Natural killer cell (primary cell): ENCODE measurements at regions not wholly inside any gene's neighbourhood (a gene's known extent, or its start where the extent isn't known, plus 50 kb on each side); places are given as distances from the start of the nearest gene placed in this dataset.

Experiments used
- ATAC-seq, 3 donors: fragments of 150-1000 bp in 2 of 3; fragments of 200-7000 bp in 1 of 3; cut with Tn5 transposase; 1 replicate in 1 of 3; 2 replicates in 2 of 3; pipeline ENCODE4 v1.10.0; 2021; ENCODE audit warnings: mild to moderate bottlenecking in 2 of 3, moderate library complexity in 2 of 3
- DNase-seq, 2 donors: peaks; one replicate each; pipeline versions ENCODE4 v3.0.0 to v3.0.0-alpha.2; 2013 to 2021; ENCODE audit warnings: mixed read lengths in 1 of 2
- H3K27ac ChIP-seq: one replicate; pipeline ENCODE4 v1.5.1; 2013; ENCODE audit warnings: mild to moderate bottlenecking, low read length
- H3K27me3 ChIP-seq: one replicate; pipeline ENCODE4 v1.6.1; 2013; ENCODE audit warnings: low read length; ENCODE audit not compliant: control insufficient read depth, insufficient read depth
- H3K36me3 ChIP-seq: one replicate; pipeline ENCODE4 v1.6.1; 2013; ENCODE audit warnings: low read length; ENCODE audit not compliant: control insufficient read depth, insufficient read depth
- H3K4me1 ChIP-seq: one replicate; pipeline ENCODE4 v1.6.1; 2013; ENCODE audit warnings: low read length; ENCODE audit not compliant: control insufficient read depth, insufficient read depth
- H3K4me3 ChIP-seq: one replicate; pipeline ENCODE4 v1.5.1; 2013; ENCODE audit warnings: low read length
- H3K9me3 ChIP-seq: one replicate; pipeline ENCODE4 v1.6.1; 2013; ENCODE audit warnings: low read length; ENCODE audit not compliant: control insufficient read depth, insufficient read depth
- H3K27ac Mint-ChIP-seq, 2 donors: one replicate each; pipeline ENCODE4 v1.8.0; 2022; ENCODE audit warnings: mild to moderate bottlenecking in 2 of 2, mixed read lengths in 2 of 2, moderate library complexity in 1 of 2
- H3K27me3 Mint-ChIP-seq, 2 donors: one replicate each; pipeline ENCODE4 v1.8.0; 2022; ENCODE audit warnings: low read depth in 2 of 2, mixed read lengths in 2 of 2
- H3K36me3 Mint-ChIP-seq: one replicate; pipeline ENCODE4 v1.8.0; 2022; ENCODE audit warnings: mixed read lengths
- H3K4me1 Mint-ChIP-seq, 2 donors: one replicate each; pipeline ENCODE4 v1.8.0; 2022; ENCODE audit warnings: mixed read lengths in 2 of 2
- H3K4me3 Mint-ChIP-seq: one replicate; pipeline ENCODE4 v1.8.0; 2022; ENCODE audit warnings: mild to moderate bottlenecking, moderate library complexity, mixed read lengths
- H3K9me3 Mint-ChIP-seq, 2 donors: one replicate each; pipeline ENCODE4 v1.8.0; 2022; ENCODE audit warnings: mixed read lengths in 2 of 2
- WGBS: methylation state at CpG from one replicate; pipeline ENCODE4 v1.1.7; 2013; ENCODE audit warnings: missing lambda C conversion rate; ENCODE audit not compliant: insufficient coverage; 5-methylcytosine and 5-hydroxymethylcytosine counted together
- intact Hi-C: fragments of 100-400 bp; cut with micrococcal nuclease; formaldehyde crosslinking; loops from one replicate; pipeline ENCODE4 v1.14.2; 2022
- TF ChIP-seq, protein P1 (sequence below): fragments of 200-600 bp; IDR thresholded peaks from one replicate; pipeline ENCODE4 v1.8.0; 2022; ENCODE audit warnings: antibody characterized with exemption

GRCh38 chr20:39939241-39939865 lies 749.7 kb downstream of the MAFB start:
- Mint-ChIP-seq H3K27ac (no peak overlapping the region), H3K9me3 (peaks cover 4 to 7% of the 10 kb centered on the region in 2 donors), H3K27me3 (no peaks in the 10 kb centered on the region), H3K4me1 (no peaks in the 10 kb centered on the region), H3K36me3 (no peaks in the 10 kb centered on the region), H3K4me3 (no peak overlapping the region)
- intact Hi-C loops = no loop called here
- peaks cover 2% of the 10 kb centered on the region for H3K9me3 ChIP-seq
- no peak overlapping the region for H3K4me3 ChIP-seq
- TF ChIP-seq, protein P1, sequence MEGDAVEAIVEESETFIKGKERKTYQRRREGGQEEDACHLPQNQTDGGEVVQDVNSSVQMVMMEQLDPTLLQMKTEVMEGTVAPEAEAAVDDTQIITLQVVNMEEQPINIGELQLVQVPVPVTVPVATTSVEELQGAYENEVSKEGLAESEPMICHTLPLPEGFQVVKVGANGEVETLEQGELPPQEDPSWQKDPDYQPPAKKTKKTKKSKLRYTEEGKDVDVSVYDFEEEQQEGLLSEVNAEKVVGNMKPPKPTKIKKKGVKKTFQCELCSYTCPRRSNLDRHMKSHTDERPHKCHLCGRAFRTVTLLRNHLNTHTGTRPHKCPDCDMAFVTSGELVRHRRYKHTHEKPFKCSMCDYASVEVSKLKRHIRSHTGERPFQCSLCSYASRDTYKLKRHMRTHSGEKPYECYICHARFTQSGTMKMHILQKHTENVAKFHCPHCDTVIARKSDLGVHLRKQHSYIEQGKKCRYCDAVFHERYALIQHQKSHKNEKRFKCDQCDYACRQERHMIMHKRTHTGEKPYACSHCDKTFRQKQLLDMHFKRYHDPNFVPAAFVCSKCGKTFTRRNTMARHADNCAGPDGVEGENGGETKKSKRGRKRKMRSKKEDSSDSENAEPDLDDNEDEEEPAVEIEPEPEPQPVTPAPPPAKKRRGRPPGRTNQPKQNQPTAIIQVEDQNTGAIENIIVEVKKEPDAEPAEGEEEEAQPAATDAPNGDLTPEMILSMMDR = no peak
- no peak for ATAC-seq
- 82% methylated on average over 2 of the region's 2 CpGs for WGBS
- no peaks in the 10 kb centered on the region for H3K36me3 ChIP-seq
- no peak for DNase-seq
- H3K27ac ChIP-seq = no peak overlapping the region
- H3K4me1 ChIP-seq = no peaks in the 10 kb centered on the region
- no peaks in the 10 kb centered on the region for H3K27me3 ChIP-seq

DNA sequence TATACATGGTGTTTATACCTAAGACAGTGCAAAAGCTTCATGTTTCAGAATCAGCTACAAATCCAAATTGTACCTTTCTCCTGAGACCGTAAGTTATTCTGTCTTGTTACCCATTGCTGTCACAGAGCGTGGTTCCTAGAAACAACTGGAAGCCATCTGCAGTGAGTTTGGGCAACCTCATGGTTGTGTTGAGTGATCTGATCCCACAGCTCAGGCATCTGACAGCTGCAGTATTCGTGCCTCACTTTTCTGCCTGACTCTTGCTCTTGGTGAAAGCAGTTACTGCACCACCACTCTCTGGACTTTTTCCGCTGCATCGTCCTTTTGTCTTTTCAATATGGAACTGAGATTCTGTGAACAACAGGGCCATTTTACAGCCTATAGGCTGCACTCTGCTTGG lies 752.6 kb downstream of the MAFB start:
- Mint-ChIP-seq H3K4me3 (no peak overlapping the region), H3K4me1 (no peaks in the 10 kb centered on the region), H3K36me3 (no peaks in the 10 kb centered on the region), H3K27ac (no peak overlapping the region), H3K27me3 (no peaks in the 10 kb centered on the region), H3K9me3 (peaks cover 4 to 7% of the 10 kb centered on the region in 2 donors)
- H3K9me3 ChIP-seq = peaks cover 2% of the 10 kb centered on the region
- no peaks in the 10 kb centered on the region for H3K36me3 ChIP-seq
- no peak overlapping the region for H3K27ac ChIP-seq
- TF ChIP-seq, protein P1 = no peak
- 75% methylated on average over 5 of the region's 5 CpGs for WGBS
- DNase-seq = no peak
- no peaks in the 10 kb centered on the region for H3K4me1 ChIP-seq
- no peak for ATAC-seq
- H3K4me3 ChIP-seq = no peak overlapping the region
- H3K27me3 ChIP-seq = no peaks in the 10 kb centered on the region
- intact Hi-C loops = no loop called here

DNA sequence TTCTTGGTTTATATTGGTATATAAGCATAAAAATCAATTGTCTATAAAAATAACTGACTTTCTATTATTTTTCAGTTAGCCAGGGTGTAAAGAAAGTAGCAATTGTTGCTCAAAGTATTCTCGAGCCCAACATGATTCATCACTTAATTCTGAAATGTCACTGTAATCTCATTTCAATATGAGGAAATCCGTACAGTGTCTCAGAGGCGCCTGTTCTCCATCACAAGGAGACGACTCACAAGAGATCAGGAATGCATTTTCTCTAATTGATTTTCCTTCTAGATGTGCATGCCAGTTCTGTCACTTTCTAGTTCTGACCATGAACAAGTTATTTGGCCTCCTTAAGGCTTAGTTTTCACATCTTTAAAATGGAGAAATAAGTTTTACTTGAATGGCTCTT lies 753.1 kb downstream of the MAFB start:
- Mint-ChIP-seq H3K27me3 (no peaks in the 10 kb centered on the region), H3K9me3 (peaks cover 4 to 7% of the 10 kb centered on the region in 2 donors), H3K27ac (no peak overlapping the region), H3K4me1 (no peaks in the 10 kb centered on the region), H3K36me3 (no peaks in the 10 kb centered on the region), H3K4me3 (no peak overlapping the region)
- ATAC-seq = no peak
- DNase-seq = no peak
- no peaks in the 10 kb centered on the region for H3K4me1 ChIP-seq
- H3K4me3 ChIP-seq = no peak overlapping the region
- intact Hi-C loops = no loop called here
- no peaks in the 10 kb centered on the region for H3K27me3 ChIP-seq
- H3K36me3 ChIP-seq = no peaks in the 10 kb centered on the region
- TF ChIP-seq, protein P1 = no peak
- 84% methylated on average over 4 of the region's 4 CpGs for WGBS
- peaks cover 2% of the 10 kb centered on the region for H3K9me3 ChIP-seq
- H3K27ac ChIP-seq = no peak overlapping the region

- WGBS = 92% methylated on average over 2 of the region's 2 CpGs
- Mint-ChIP-seq H3K27me3 (no peaks in the 10 kb centered on the region), H3K27ac (no peak overlapping the region), H3K4me3 (no peak overlapping the region), H3K9me3 (no peaks in the 10 kb centered on the region), H3K36me3 (no peaks in the 10 kb centered on the region), H3K4me1 (no peaks in the 10 kb centered on the region)
- no peak for DNase-seq
- Histone ChIP-seq H3K36me3 (no peaks in the 10 kb centered on the region), H3K4me3 (no peak overlapping the region), H3K9me3 (no peaks in the 10 kb centered on the region), H3K27ac (no peak overlapping the region), H3K4me1 (no peaks in the 10 kb centered on the region), H3K27me3 (no peaks in the 10 kb centered on the region)
- TF ChIP-seq, protein P1 = no peak
- no peak for ATAC-seq
- intact Hi-C loops = no loop called here
Measured at GRCh38 chr20:39916236-39916765, 772.7 kb downstream of the MAFB start.
